ENCODE measurements at regions not wholly inside any gene's neighbourhood (a gene's known extent, or its start where the extent isn't known, plus 50 kb on each side); places are given as distances from the start of the nearest gene placed in this dataset.

- ATAC-seq, result no peak
- Mint-ChIP-seq H3K36me3 (no peaks in the 10 kb centered on the region), H3K27ac (peak overlapping the region in 1 of 2 donors; percentile 3), H3K9me3 (no peaks in the 10 kb centered on the region)
- no peak for DNase-seq (ENCODE audit: low spot score in 2 of 2)
These were observed 156.0 kb downstream of the KATNAL1 start for GRCh38 chr13:30151388-30151787.

- Mint-ChIP-seq H3K9me3 (peaks cover 0 to 6% of the 10 kb centered on the region in 2 donors), H3K27ac (peak overlapping the region; percentile 14 to 17), H3K36me3 (peaks cover 7 to 8% of the 10 kb centered on the region in 2 donors)
- ATAC-seq, result no peak
- DNase-seq (ENCODE audit: low spot score in 2 of 2), result no peak
These were observed 158.1 kb downstream of the KATNAL1 start for GRCh38 chr13:30149248-30149647.

DNA sequence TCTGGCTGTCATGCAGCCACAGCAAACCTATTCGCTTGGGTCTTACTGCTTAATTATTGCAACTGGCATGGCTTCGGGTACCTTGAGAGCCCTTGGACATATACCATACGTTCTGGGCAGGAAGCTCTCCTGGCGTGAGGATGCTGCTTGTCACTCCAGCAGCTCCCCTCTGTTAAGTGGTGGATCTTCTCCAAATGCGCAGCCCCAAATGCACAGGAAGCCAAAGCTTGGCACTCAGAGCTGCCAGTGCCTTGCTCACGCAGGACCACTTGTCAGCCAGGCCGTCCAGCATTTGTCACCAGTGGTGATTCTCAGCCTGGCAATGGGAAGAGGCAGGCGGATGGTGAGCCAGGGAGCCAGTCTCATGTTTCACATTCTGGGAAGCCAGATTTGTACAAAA is 158.6 kb downstream of the KATNAL1 start:
- DNase-seq (ENCODE audit: low spot score in 2 of 2) (no peak), ATAC-seq (no peak)
- Mint-ChIP-seq H3K36me3 (peaks cover 8 to 13% of the 10 kb centered on the region in 2 donors), H3K27ac (peak overlapping the region in 1 of 2 donors; percentile 14), H3K9me3 (peaks cover 0 to 6% of the 10 kb centered on the region in 2 donors)

GRCh38 chr13:30148171-30148754 is 159.1 kb downstream of the KATNAL1 start:
- Mint-ChIP-seq H3K9me3 (peaks cover 0 to 6% of the 10 kb centered on the region in 2 donors), H3K36me3 (peaks cover 8 to 18% of the 10 kb centered on the region in 2 donors), H3K27ac (peak overlapping the region in 1 of 2 donors; percentile 14)
- ATAC-seq (peak; percentile 7 to 66), DNase-seq (ENCODE audit: low spot score in 2 of 2) (no peak)

DNA sequence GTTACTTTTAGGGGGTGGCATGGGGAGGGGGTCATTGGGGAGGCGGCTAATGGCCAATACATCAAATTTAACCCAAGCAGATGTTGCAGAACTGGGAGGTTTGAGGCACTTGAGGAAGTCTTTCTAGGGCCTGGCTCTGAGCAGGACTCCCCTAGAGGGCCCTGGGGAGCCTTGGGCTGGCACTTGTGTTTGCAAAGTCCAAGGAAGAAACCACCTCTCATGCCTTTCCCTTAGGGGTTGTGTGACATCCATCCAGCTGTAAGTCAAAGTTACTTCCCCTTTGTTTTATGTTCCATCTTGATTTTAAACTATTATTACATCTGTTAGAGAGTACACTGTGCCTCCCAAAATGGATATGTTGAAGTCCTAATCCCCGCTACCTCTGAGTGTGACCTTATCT is 159.9 kb downstream of the KATNAL1 start:
- no peak for ATAC-seq
- DNase-seq (ENCODE audit: low spot score in 2 of 2), result no peak
- H3K9me3 Mint-ChIP-seq, result peaks cover 0 to 6% of the 10 kb centered on the region in 2 donors
- peaks cover 8 to 18% of the 10 kb centered on the region in 2 donors for H3K36me3 Mint-ChIP-seq
- peak overlapping the region; percentile 84 to 97 for H3K27ac Mint-ChIP-seq

- peaks cover 0 to 6% of the 10 kb centered on the region in 2 donors for H3K9me3 Mint-ChIP-seq
- no peak for DNase-seq (ENCODE audit: low spot score in 2 of 2)
- peaks cover 8 to 18% of the 10 kb centered on the region in 2 donors for H3K36me3 Mint-ChIP-seq
- H3K27ac Mint-ChIP-seq, result peak overlapping the region; percentile 84 to 97
- ATAC-seq, result no peak
These were observed 160.3 kb downstream of the KATNAL1 start for GRCh38 chr13:30147015-30147414.

DNA sequence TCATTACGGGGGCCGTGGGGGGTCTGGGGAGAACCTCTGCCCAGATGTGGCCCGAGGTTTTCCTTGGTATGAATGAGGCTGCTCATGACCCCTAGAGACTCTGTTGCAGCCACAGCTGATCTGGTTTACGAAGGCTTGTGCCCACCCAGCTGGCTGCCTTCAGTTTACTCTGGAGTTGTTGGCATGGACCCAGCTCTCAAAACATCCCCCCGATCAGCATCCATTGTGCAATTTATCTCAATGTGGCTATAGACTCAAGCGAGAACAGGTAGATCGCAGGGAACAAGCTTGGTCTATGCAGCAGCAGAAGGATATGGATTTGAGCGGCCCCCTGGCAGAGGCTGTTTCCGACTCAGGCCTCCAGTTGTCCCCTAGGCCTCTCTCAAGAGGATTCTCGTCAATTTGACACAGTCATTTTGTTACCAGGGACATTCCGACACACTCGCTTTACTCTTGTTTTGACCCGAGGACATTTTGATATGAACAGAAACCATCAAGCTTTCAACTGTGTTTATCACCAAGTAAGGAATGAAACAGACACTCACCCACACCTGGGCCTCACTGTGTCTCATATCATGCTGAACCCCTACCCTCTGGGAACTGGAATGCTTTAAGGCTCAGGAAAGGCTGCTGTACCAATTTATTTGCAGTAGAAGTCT is 161.5 kb downstream of the KATNAL1 start:
- peaks cover 0 to 6% of the 10 kb centered on the region in 2 donors for H3K9me3 Mint-ChIP-seq
- DNase-seq (ENCODE audit: low spot score in 2 of 2), result peak in 1 of 2 donors; percentile 54
- peak; percentile 74 to 88 for ATAC-seq
- H3K27ac Mint-ChIP-seq, result peak overlapping the region; percentile 84 to 97
- peaks cover 8 to 18% of the 10 kb centered on the region in 2 donors for H3K36me3 Mint-ChIP-seq

GRCh38 chr13:30143666-30144400 is 163.5 kb downstream of the KATNAL1 start:
- Mint-ChIP-seq H3K9me3 (peaks cover 0 to 6% of the 10 kb centered on the region in 2 donors), H3K36me3 (peaks cover 8 to 18% of the 10 kb centered on the region in 2 donors), H3K27ac (peak overlapping the region; percentile 46 to 91)
- DNase-seq (ENCODE audit: low spot score in 2 of 2) (no peak), ATAC-seq (no peak)

GRCh38 chr13:30142486-30143211 is 164.7 kb downstream of the KATNAL1 start:
- Mint-ChIP-seq H3K36me3 (peaks cover 8 to 18% of the 10 kb centered on the region in 2 donors), H3K27ac (peak overlapping the region; percentile 71 to 89), H3K9me3 (peaks cover 0 to 6% of the 10 kb centered on the region in 2 donors)
- ATAC-seq (peak; percentile 39 to 49), DNase-seq (ENCODE audit: low spot score in 2 of 2) (peak in 1 of 2 donors; percentile 41)

DNA sequence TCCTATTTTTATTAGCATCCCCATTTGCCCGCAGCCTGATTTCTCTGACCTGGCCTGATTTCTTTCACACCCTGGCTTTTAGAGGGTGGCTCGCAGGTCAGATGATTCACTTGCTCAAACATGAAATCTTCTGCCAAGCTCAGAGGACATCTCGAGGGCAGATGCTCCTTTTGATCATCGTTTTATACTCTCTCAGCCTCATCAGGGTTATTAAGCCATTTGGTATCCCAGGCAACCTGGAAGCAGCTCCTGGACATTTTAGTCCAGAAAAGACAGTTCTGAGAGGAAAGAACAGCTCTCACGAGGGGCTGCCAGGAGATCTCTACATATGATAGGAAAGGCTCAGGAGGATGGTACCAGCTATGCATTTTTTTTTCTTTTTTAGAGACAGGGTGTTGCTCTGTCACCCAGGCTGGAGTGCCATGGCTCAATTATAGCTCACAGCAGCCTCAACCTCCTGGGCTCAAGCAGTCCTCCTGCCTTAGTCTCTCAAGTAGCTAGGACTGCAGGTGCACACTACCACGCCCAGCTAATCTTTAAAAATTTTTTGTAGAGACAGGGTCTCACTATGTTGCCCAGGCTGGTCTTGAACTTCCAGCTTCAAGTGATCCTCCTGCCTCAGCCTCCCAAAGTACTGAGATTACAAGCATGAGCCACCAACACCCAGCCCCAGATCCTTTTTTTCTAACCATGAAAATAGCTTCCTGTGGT is 165.4 kb downstream of the KATNAL1 start:
- Mint-ChIP-seq H3K36me3 (peaks cover 8 to 18% of the 10 kb centered on the region in 2 donors), H3K27ac (peak overlapping the region in 1 of 2 donors; percentile 71), H3K9me3 (peaks cover 0 to 6% of the 10 kb centered on the region in 2 donors)
- DNase-seq (ENCODE audit: low spot score in 2 of 2), result no peak
- ATAC-seq, result no peak

DNA sequence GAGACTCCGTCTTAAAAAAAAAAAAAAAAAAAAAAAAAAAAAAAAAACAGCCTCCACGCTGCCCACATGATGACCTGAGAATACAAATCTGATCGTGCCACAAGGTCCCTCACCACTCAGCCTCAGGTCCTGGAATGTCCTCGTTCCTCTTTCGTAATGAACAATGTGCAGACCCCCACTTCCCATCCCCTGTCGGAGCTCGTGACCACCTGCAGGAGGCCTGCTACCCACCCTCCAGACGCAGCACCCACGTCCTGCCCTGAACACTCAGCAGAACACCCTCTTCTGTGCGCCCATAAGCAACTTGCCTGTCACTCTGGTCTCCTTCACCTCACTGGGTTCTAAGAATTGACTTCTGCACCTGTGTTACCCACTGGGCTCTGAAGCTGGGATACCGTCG is 166.4 kb downstream of the KATNAL1 start:
- Mint-ChIP-seq H3K36me3 (peaks cover 8 to 18% of the 10 kb centered on the region in 2 donors), H3K27ac (no peak overlapping the region), H3K9me3 (peaks cover 0 to 6% of the 10 kb centered on the region in 2 donors)
- ATAC-seq (no peak), DNase-seq (ENCODE audit: low spot score in 2 of 2) (no peak)

GRCh38 chr13:30138511-30138910 is 168.8 kb downstream of the KATNAL1 start:
- no peak for ATAC-seq
- Mint-ChIP-seq H3K9me3 (no peaks in the 10 kb centered on the region), H3K36me3 (peaks cover 0 to 2% of the 10 kb centered on the region in 2 donors), H3K27ac (no peak overlapping the region)
- DNase-seq (ENCODE audit: low spot score in 2 of 2), result no peak

- Mint-ChIP-seq H3K36me3 (no peaks in the 10 kb centered on the region), H3K9me3 (no peaks in the 10 kb centered on the region), H3K27ac (no peak overlapping the region)
- no peak for DNase-seq (ENCODE audit: low spot score in 2 of 2)
- no peak for ATAC-seq
These were observed 171.5 kb downstream of the KATNAL1 start for GRCh38 chr13:30135868-30136267.

DNA sequence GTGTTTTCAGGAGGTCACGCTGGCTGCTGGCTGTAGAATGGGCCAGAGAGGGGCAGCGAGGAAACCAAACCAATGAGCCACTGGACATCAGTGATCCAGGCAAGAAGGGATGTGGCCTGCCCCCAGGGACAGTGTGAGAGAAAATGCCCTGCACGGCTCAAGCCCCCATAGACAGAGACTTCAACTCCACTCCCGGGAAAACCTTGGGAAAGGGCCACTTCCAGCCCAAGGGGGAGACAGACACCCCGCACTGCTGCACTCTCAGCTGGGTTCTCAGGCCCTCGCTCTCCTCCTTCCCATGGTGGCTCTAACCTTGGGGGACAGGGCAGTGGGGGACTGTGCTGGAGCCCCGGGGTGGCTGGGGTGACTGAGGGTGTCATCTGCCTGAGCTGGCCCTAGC is 172.0 kb downstream of the KATNAL1 start:
- Mint-ChIP-seq H3K27ac (no peak overlapping the region), H3K36me3 (no peaks in the 10 kb centered on the region), H3K9me3 (no peaks in the 10 kb centered on the region)
- DNase-seq (ENCODE audit: low spot score in 2 of 2) (no peak), ATAC-seq (no peak)

DNA sequence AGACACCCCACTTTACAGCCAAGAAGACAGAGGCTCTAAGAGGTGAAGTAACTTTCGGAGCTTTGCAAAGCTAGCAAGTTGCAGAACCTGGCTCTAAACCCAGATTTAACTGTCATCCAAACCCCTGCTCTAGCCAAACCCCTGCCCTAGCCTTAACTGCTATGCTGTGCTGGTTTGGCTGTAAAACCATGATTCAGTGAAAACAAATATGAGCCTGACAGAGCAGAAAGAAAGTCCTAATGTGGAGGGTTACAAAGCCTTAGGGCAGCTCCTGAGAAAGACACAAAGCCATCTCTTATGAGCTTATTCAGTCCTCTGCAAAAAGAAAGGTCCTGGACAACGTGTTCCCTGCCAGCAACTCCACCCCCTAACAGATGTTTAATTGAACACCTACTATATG is 172.8 kb downstream of the KATNAL1 start:
- Mint-ChIP-seq H3K27ac (peak overlapping the region in 1 of 2 donors; percentile 28), H3K9me3 (no peaks in the 10 kb centered on the region)
- ATAC-seq, result no peak

DNA sequence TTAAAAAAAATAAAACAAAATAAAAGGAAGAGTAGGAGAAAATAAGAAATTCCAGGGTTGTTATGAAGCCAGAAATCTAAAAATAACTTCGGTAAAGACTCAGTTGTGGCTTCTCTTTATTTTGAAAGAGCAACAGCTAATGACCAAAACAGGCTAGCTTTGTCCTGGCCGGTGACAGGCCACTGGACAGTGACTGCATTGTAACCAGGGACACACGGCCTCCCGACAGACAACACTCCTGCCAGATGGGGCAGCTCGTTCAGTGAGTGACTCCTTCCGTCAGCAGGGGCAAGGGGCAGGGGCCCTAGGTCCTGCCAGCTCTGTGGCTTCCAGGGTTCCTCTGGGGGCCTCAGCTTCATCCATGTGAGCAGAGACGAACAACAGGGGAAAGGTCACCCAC is 173.4 kb downstream of the KATNAL1 start:
- DNase-seq (ENCODE audit: low spot score in 2 of 2) (no peak), ATAC-seq (no peak)
- Mint-ChIP-seq H3K9me3 (no peaks in the 10 kb centered on the region), H3K36me3 (no peaks in the 10 kb centered on the region), H3K27ac (peak overlapping the region in 1 of 2 donors; percentile 28)

More for the DNA sequence above, 172.8 kb downstream of the KATNAL1 start:
- no peaks in the 10 kb centered on the region for H3K36me3 Mint-ChIP-seq
- no peak for DNase-seq (ENCODE audit: low spot score in 2 of 2)
